ENCODE measurements at regions not wholly inside any gene's neighbourhood (a gene's known extent, or its start where the extent isn't known, plus 50 kb on each side); places are given as distances from the start of the nearest gene placed in this dataset.
A peak's percentile ranks its signal among the peaks of the same experiment; 100 is the strongest.
"Not testable (repeated sequence)": the region's sequence is repeated elsewhere in the genome, so short reads cannot be mapped to it uniquely, and the experiment has no call there.

GRCh38 chr7:81025360-81025759 is 106.5 kb upstream of the SEMA3C start:
- no peak for DNase-seq

GRCh38 chr7:81014908-81015307 is 96.1 kb upstream of the SEMA3C start:
- no peak for DNase-seq

GRCh38 chr7:81014266-81014665 is 95.4 kb upstream of the SEMA3C start:
- peak; percentile 80 for DNase-seq

- DNase-seq, result peak; percentile 86
These were observed 94.4 kb upstream of the SEMA3C start for GRCh38 chr7:81013083-81013817.

- DNase-seq, result no peak
These were observed 90.0 kb upstream of the SEMA3C start for GRCh38 chr7:81008901-81009300.

GRCh38 chr7:81007051-81007450 is 88.2 kb upstream of the SEMA3C start:
- no peak for DNase-seq

- DNase-seq, result no peak
These were observed 86.4 kb upstream of the SEMA3C start for GRCh38 chr7:81005254-81005653.

- peak; percentile 40 for DNase-seq
These were observed 85.2 kb upstream of the SEMA3C start for GRCh38 chr7:81004098-81004497.

GRCh38 chr7:81003326-81003725 is 84.5 kb upstream of the SEMA3C start:
- DNase-seq, result no peak

- no peak for DNase-seq
These were observed 83.6 kb upstream of the SEMA3C start for GRCh38 chr7:81002421-81002820.

- no peak for DNase-seq
These were observed 80.9 kb upstream of the SEMA3C start for GRCh38 chr7:80999771-81000170.

GRCh38 chr7:80999100-80999499 is 80.2 kb upstream of the SEMA3C start:
- no peak for DNase-seq

- DNase-seq, result no peak
These were observed 79.0 kb upstream of the SEMA3C start for GRCh38 chr7:80997841-80998240.

GRCh38 chr7:80996236-80996635 is 77.4 kb upstream of the SEMA3C start:
- not testable (repeated sequence) for DNase-seq

GRCh38 chr7:80991654-80992053 is 72.8 kb upstream of the SEMA3C start:
- no peak for DNase-seq

- no peak for DNase-seq
These were observed 65.8 kb upstream of the SEMA3C start for GRCh38 chr7:80984619-80985018.

GRCh38 chr7:80981405-80981804 is 62.6 kb upstream of the SEMA3C start:
- DNase-seq, result no peak

- no peak for DNase-seq
These were observed 58.9 kb upstream of the SEMA3C start for GRCh38 chr7:80977751-80978150.

GRCh38 chr7:80974396-80975358 is 55.8 kb upstream of the SEMA3C start:
- DNase-seq, result no peak

GRCh38 chr7:80971225-80971624 is 52.4 kb upstream of the SEMA3C start:
- DNase-seq, result no peak

Data from HCEC 1CT (cell line).